ENCODE measurements at regions not wholly inside any gene's neighbourhood (a gene's known extent, or its start where the extent isn't known, plus 50 kb on each side); places are given as distances from the start of the nearest gene placed in this dataset.
A peak's percentile ranks its signal among the peaks of the same experiment; 100 is the strongest.

GRCh38 chrX:39827951-39828350 is 269.8 kb downstream of the BCOR start:
- no TSS peak for BruUV-seq (replicated peaks)
- WGBS (ENCODE audit: insufficient coverage, low coverage, missing lambda C conversion rate) = 29% methylated on average over 13 of the region's 14 CpGs
- Histone ChIP-seq H3K36me3 (ENCODE audit: control insufficient read depth, insufficient read depth, low read length) (no peaks in the 10 kb centered on the region), H3K9me1 (ENCODE audit: control insufficient read depth, insufficient read depth, low read length) (no peaks in the 10 kb centered on the region), H3K9me3 (replicated peaks; ENCODE audit: control insufficient read depth, insufficient read depth, low read depth, low read length) (no peaks in the 10 kb centered on the region), H3K4me3 (no peak overlapping the region), H3K4me1 (replicated peaks in 1 of 2; ENCODE audit: control insufficient read depth in 2 of 2, insufficient read depth in 2 of 2, low read length in 2 of 2) (no peaks in the 10 kb centered on the region), H3K27ac (ENCODE audit: extremely low read depth, low read depth, low read length) (no peak overlapping the region), H2AFZ (ENCODE audit: low read depth, low read length) (no peak overlapping the region), H3K27me3 (ENCODE audit: control insufficient read depth in 2 of 2, insufficient read depth in 2 of 2, low read length in 2 of 2) (0 out of 5 replicates have a peak, but pooled peaks cover 0 to 4% of the 10 kb centered on the region in 2 experiments), H3K9ac (ENCODE audit: insufficient read depth in 1 of 2, low read depth in 2 of 2, low read length in 2 of 2) (no peak overlapping the region), H3K4me2 (ENCODE audit: insufficient read depth, low read length) (no peak overlapping the region), H4K20me1 (replicated peaks; ENCODE audit: control insufficient read depth, insufficient read depth, low read length) (no peaks in the 10 kb centered on the region), H3K79me2 (ENCODE audit: control insufficient read depth, insufficient read depth, low read length) (no peaks in the 10 kb centered on the region)
- no peak for DNase-seq (ENCODE audit: extremely low read depth in 1 of 4, low spot score in 3 of 4)
- intact Hi-C loops (cut with micrococcal nuclease) = no loop called here
- in situ Hi-C loops (cut with MboI) = no loop called here
- FAIRE-seq = no peak
- no peak for TF ChIP-seq HMGXB4 (CRISPR knock-in tag; IDR thresholded peaks at IDR 0.05)
- TF ChIP-seq ZNF311 (CRISPR knock-in tag; IDR thresholded peaks at IDR 0.05) = no peak
- no peak for TF ChIP-seq ZNF507 (tag; conservative IDR thresholded peaks at IDR 0.05)
- peak; percentile 14 for TF ChIP-seq MEIS2 (IDR thresholded peaks at IDR 0.05; ENCODE audit: partially characterized antibody)
- ChIA-PET CTCF (ENCODE audit: low intra/inter-chr PET ratio) (no interaction called here), POLR2A (no interaction called here)
- no peak for ATAC-seq

- ATAC-seq (no peak), FAIRE-seq (no peak), DNase-seq (ENCODE audit: extremely low read depth in 1 of 4, low spot score in 3 of 4) (no peak)
- H3K79me2 ChIP-seq (ENCODE audit: control insufficient read depth, insufficient read depth, low read length) = no peaks in the 10 kb centered on the region
- H3K4me1 ChIP-seq (replicated peaks in 1 of 2; ENCODE audit: control insufficient read depth in 2 of 2, insufficient read depth in 2 of 2, low read length in 2 of 2) = no peaks in the 10 kb centered on the region
- H3K27ac ChIP-seq (ENCODE audit: extremely low read depth, low read depth, low read length) = no peak overlapping the region
- no peak overlapping the region for H3K9ac ChIP-seq (ENCODE audit: insufficient read depth in 1 of 2, low read depth in 2 of 2, low read length in 2 of 2)
- no peaks in the 10 kb centered on the region for H3K9me3 ChIP-seq (replicated peaks; ENCODE audit: control insufficient read depth, insufficient read depth, low read depth, low read length)
- intact Hi-C loops (cut with micrococcal nuclease) = no loop called here
- no peaks in the 10 kb centered on the region for H3K36me3 ChIP-seq (ENCODE audit: control insufficient read depth, insufficient read depth, low read length)
- no peak overlapping the region for H3K4me3 ChIP-seq
- no peaks in the 10 kb centered on the region for H4K20me1 ChIP-seq (replicated peaks; ENCODE audit: control insufficient read depth, insufficient read depth, low read length)
- H3K9me1 ChIP-seq (ENCODE audit: control insufficient read depth, insufficient read depth, low read length) = no peaks in the 10 kb centered on the region
- no peak overlapping the region for H2AFZ ChIP-seq (ENCODE audit: low read depth, low read length)
- H3K27me3 ChIP-seq (ENCODE audit: control insufficient read depth in 2 of 2, insufficient read depth in 2 of 2, low read length in 2 of 2) = 0 out of 5 replicates have a peak, but pooled peaks cover 0 to 4% of the 10 kb centered on the region in 2 experiments
- no TSS peak for BruUV-seq (replicated peaks)
- in situ Hi-C loops (cut with MboI) = no loop called here
- CTCF ChIA-PET (ENCODE audit: low intra/inter-chr PET ratio) = no interaction called here
- POLR2A ChIA-PET = interaction anchor here (0.9 kb wide), 1 partner anchor 261 kb away, joined by 3 read pairs; no protein-coding TSS in a partner anchor
- H3K4me2 ChIP-seq (ENCODE audit: insufficient read depth, low read length) = no peak overlapping the region
- TF ChIP-seq ARID3B (CRISPR knock-in tag; IDR thresholded peaks at IDR 0.05; ENCODE audit: borderline replicate concordance) (no peak), TCFL5 (CRISPR knock-in tag; conservative IDR thresholded peaks at IDR 0.05) (no peak), SFPQ (IDR thresholded peaks at IDR 0.05; ENCODE audit: low read depth, low read length) (no peak), KDM4B (IDR thresholded peaks at IDR 0.05; ENCODE audit: borderline replicate concordance in 2 of 2, low read depth in 1 of 2) (no peak), ZNF324 (CRISPR knock-in tag; IDR thresholded peaks at IDR 0.05) (no peak), KAT7 (CRISPR knock-in tag; IDR thresholded peaks at IDR 0.05; ENCODE audit: borderline replicate concordance) (no peak)
Measured at GRCh38 chrX:39828971-39829370, 268.8 kb downstream of the BCOR start.
